ENCODE measurements at regions not wholly inside any gene's neighbourhood (a gene's known extent, or its start where the extent isn't known, plus 50 kb on each side); places are given as distances from the start of the nearest gene placed in this dataset.

DNA sequence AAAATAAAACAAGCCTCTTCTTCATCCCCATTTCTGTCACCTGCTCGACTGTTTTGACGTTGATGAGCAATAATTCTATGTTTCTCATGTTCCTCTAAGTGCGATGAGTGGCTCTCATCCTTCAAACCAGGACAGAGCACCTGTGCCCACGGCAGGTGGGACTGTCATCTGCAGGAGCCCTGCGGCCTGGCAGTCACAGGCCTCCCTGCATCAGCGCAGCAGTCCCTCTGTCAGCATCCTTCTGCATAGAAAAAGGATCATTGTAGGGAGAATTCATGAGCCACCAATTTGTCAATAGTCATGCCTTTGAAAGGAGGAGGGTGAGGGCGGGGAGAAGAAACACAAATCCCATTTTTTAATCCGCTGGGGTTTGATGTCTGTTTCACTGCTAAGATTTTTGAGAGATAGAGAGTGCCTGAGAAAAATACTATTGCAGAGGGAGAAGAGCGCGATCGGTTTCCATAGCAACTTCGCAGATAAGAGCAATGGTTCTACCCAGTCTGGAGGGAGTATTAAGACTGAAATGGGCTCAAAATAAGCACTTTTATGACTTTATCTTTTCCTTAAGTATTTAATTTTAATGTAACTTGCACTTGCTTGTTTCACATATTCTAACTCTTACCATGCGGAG is 234.3 kb upstream of the NCKAP5 start:
- no peak overlapping the region for H3K14ac ChIP-seq (ENCODE audit: insufficient read length)
- no peak for FAIRE-seq
- no peak overlapping the region for H2BK15ac ChIP-seq (ENCODE audit: low read length)

More for the DNA sequence above, 234.3 kb upstream of the NCKAP5 start:
- 85% methylated on average over 13 of the region's 13 CpGs; no CpG with 5 or more reads in 1 of the 2 experiments for WGBS, 2 experiments (ENCODE audit: extremely low coverage in 1 of 2, insufficient coverage in 1 of 2, insufficient read length in 1 of 2, insufficient replicate concordance in 2 of 2, low coverage in 1 of 2, low lambda C conversion rate in 2 of 2, missing lambda C conversion rate in 1 of 2)
- H3K9me3 ChIP-seq (ENCODE audit: insufficient read depth in 2 of 2, low read depth in 1 of 2, low read length in 1 of 2) = no peaks in the 10 kb centered on the region
- CTCF ChIA-PET (ENCODE audit: partially characterized antibody) = no interaction called here
- POLR2A ChIA-PET (ENCODE audit: partially characterized antibody) = no interaction called here
- no peaks in the 10 kb centered on the region; a peak in 1 of 7 replicates for H3K27me3 ChIP-seq (replicated peaks in 1 of 4; ENCODE audit: control insufficient read depth in 3 of 4, extremely low read depth in 1 of 4, insufficient read depth in 3 of 4, low read length in 3 of 4)
- TF ChIP-seq BCL11A (IDR thresholded peaks at IDR 0.05; ENCODE audit: low read depth in 2 of 2, low read length in 2 of 2) = no peak
- no peak overlapping the region for H4K91ac ChIP-seq (replicated peaks; ENCODE audit: insufficient read length, low read length)
- H2BK12ac ChIP-seq (ENCODE audit: low read depth, low read length) = no peak overlapping the region
- H2BK20ac ChIP-seq (ENCODE audit: low read length) = no peak overlapping the region
- H3K56ac ChIP-seq (replicated peaks; ENCODE audit: insufficient read length, low read depth, low read length) = no peak overlapping the region
- no peak overlapping the region for H3K4ac ChIP-seq (replicated peaks; ENCODE audit: insufficient read length, low read depth, low read length)
- no peak for DNase-seq (ENCODE audit: low read depth in 1 of 2, low spot score in 2 of 2)
- H2BK5ac ChIP-seq (ENCODE audit: low read depth, low read length) = no peak overlapping the region
- no peak overlapping the region for H4K5ac ChIP-seq (ENCODE audit: insufficient read length, low read depth, low read length)
- H2AFZ ChIP-seq (ENCODE audit: low read length) = no peak overlapping the region
- no peaks in the 10 kb centered on the region; a peak in 1 of 8 replicates for H3K36me3 ChIP-seq (ENCODE audit: control insufficient read depth in 2 of 4, insufficient read depth in 4 of 4, low read length in 3 of 4)
- H3K4me3 ChIP-seq (ENCODE audit: extremely low read depth in 1 of 4, insufficient read depth in 2 of 4, low read depth in 3 of 4, low read length in 4 of 4) = no peak overlapping the region
- H2BK120ac ChIP-seq (replicated peaks; ENCODE audit: low read depth, low read length) = no peak overlapping the region
- H3K4me1 ChIP-seq (replicated peaks in 1 of 4; ENCODE audit: control insufficient read depth in 3 of 4, insufficient read depth in 4 of 4, low read length in 3 of 4) = no peaks in the 10 kb centered on the region
- no peak overlapping the region for H3K27ac ChIP-seq (ENCODE audit: low read depth, low read length)
- no peaks in the 10 kb centered on the region for H3K79me2 ChIP-seq (ENCODE audit: control insufficient read depth in 1 of 2, insufficient read depth in 2 of 2, low read length in 2 of 2)
- H4K20me1 ChIP-seq (replicated peaks in 1 of 2; ENCODE audit: control insufficient read depth in 1 of 2, insufficient read depth in 2 of 2, low read length in 2 of 2) = no peaks in the 10 kb centered on the region
- no peak overlapping the region for H2AK5ac ChIP-seq (ENCODE audit: low read depth, low read length)
- H3K9ac ChIP-seq (replicated peaks in 1 of 4; ENCODE audit: extremely low read depth in 1 of 4, low read depth in 3 of 4, low read length in 3 of 4) = no peak overlapping the region
- no peak overlapping the region for H3K4me2 ChIP-seq (ENCODE audit: insufficient read depth in 1 of 2, low read depth in 2 of 2, low read length in 2 of 2)
- H3K23me2 ChIP-seq (ENCODE audit: low read depth, low read length) = no peaks in the 10 kb centered on the region
- no peak overlapping the region for H3K23ac ChIP-seq (ENCODE audit: insufficient read length)
- H3K18ac ChIP-seq (ENCODE audit: extremely low read depth, low read length) = no peak overlapping the region
- no peaks in the 10 kb centered on the region for H3K79me1 ChIP-seq (ENCODE audit: low read depth, low read length)
- H4K8ac ChIP-seq (ENCODE audit: extremely low read depth, insufficient read depth, low read length) = no peak overlapping the region

Data from H1 (cell line).